Ishikawa (cell line): ENCODE measurements at regions not wholly inside any gene's neighbourhood (a gene's known extent, or its start where the extent isn't known, plus 50 kb on each side); places are given as distances from the start of the nearest gene placed in this dataset.

Source experiments
- CREB1 ChIP-seq: IDR thresholded peaks from 2 replicates; pipeline ENCODE4 v1.6.1; 2012; ENCODE audit warnings: low read depth
- EGR1 ChIP-seq: IDR thresholded peaks from 2 replicates; pipeline ENCODE4 v1.6.1; 2012
- EP300 ChIP-seq: IDR thresholded peaks from 2 replicates; pipeline ENCODE4 v1.6.1; 2012; ENCODE audit warnings: borderline replicate concordance
- FOXM1 ChIP-seq: IDR thresholded peaks from 2 replicates; pipeline ENCODE4 v1.6.1; 2012; ENCODE audit warnings: low read depth, borderline replicate concordance
- MAX ChIP-seq: IDR thresholded peaks from 2 replicates; pipeline ENCODE4 v1.6.1; 2012
- RAD21 ChIP-seq: IDR thresholded peaks from 2 replicates; pipeline ENCODE4 v1.6.1; 2012; ENCODE audit warnings: low read depth
- TAF1 ChIP-seq: IDR thresholded peaks from 2 replicates; pipeline ENCODE4 v1.6.1; 2012; ENCODE audit warnings: low read depth, mild to moderate bottlenecking
- TEAD4 ChIP-seq: IDR thresholded peaks from 2 replicates; pipeline ENCODE4 v1.6.1; 2012

GRCh38 chr6:105867821-105868220 lies 218.3 kb upstream of the PRDM1 start:
- no peak for TF ChIP-seq TEAD4
- TF ChIP-seq CREB1: no peak
- TF ChIP-seq FOXM1: no peak
- TF ChIP-seq EP300: no peak
- TF ChIP-seq RAD21: no peak
- no peak for TF ChIP-seq TAF1
- TF ChIP-seq EGR1: no peak
- no peak for TF ChIP-seq MAX
